ENCODE measurements at regions not wholly inside any gene's neighbourhood (a gene's known extent, or its start where the extent isn't known, plus 50 kb on each side); places are given as distances from the start of the nearest gene placed in this dataset.

- no peak overlapping the region for H3K18ac ChIP-seq (ENCODE audit: insufficient read length, low read depth, low read length)
- Mint-ChIP-seq H3K9me3 (no peaks in the 10 kb centered on the region; a peak in 1 of 5 replicates), H3K27me3 (ENCODE audit: low read depth) (no peaks in the 10 kb centered on the region), H3K4me3 (no peak overlapping the region), H3K4me1 (peaks cover 4 to 26% of the 10 kb centered on the region in 2 experiments; a peak in 3 of 4 replicates), H3K36me3 (ENCODE audit: insufficient read depth in 1 of 3, low read depth in 3 of 3) (no peaks in the 10 kb centered on the region), H3K27ac (no peak overlapping the region)
- no peak overlapping the region; the same call in 1 of the 2 replicates for H3K14ac ChIP-seq (ENCODE audit: insufficient read depth, low read length)
- H2BK15ac ChIP-seq (ENCODE audit: low read depth, low read length) = no peak overlapping the region
- no peaks in the 10 kb centered on the region for H4K20me1 ChIP-seq (ENCODE audit: control insufficient read depth, insufficient read depth, insufficient read length)
- no peak overlapping the region for H3K23ac ChIP-seq (ENCODE audit: insufficient read length, low read depth, low read length)
- H3K4me1 ChIP-seq (ENCODE audit: insufficient read depth, low read length) = no peaks in the 10 kb centered on the region; the same call in 1 of the 2 replicates
- no peaks in the 10 kb centered on the region for H3K27me3 ChIP-seq (ENCODE audit: insufficient read depth, low read length)
- H2AK5ac ChIP-seq (ENCODE audit: insufficient read length, low read length) = no peak overlapping the region
- H2BK12ac ChIP-seq (ENCODE audit: insufficient read length, low read depth, low read length) = no peak overlapping the region
- H3K9me3 ChIP-seq (ENCODE audit: control insufficient read depth, low read depth, low read length) = no peaks in the 10 kb centered on the region
- peak overlapping the region; percentile 45 for H3K56ac ChIP-seq (ENCODE audit: insufficient read length, low read depth, low read length)
- no peak overlapping the region for H2BK5ac ChIP-seq (ENCODE audit: insufficient read length, low read length)
- no peak overlapping the region for H3K4ac ChIP-seq (ENCODE audit: low read depth, low read length)
- WGBS (ENCODE audit: extremely low coverage, insufficient read length, low lambda C conversion rate) = no CpG with 5 or more reads among the region's 5 CpGs
- H3T11ph ChIP-seq (ENCODE audit: low read length) = no peak overlapping the region
- no peak overlapping the region for H3K27ac ChIP-seq (ENCODE audit: insufficient read length, low read depth, low read length)
- H4K5ac ChIP-seq (ENCODE audit: insufficient read length, low read depth, low read length) = no peak overlapping the region
- H3K9ac ChIP-seq (ENCODE audit: extremely low read depth, insufficient read length, low read length) = no peak overlapping the region
- no peak for TF ChIP-seq CTCF (conservative IDR thresholded peaks at IDR 0.05)
- H4K8ac ChIP-seq (replicated peaks; ENCODE audit: insufficient read length, low read depth, low read length) = no peak overlapping the region
- H2AFZ ChIP-seq (ENCODE audit: low read length) = no peak overlapping the region
- H3K79me1 ChIP-seq (ENCODE audit: insufficient read depth, low read depth, low read length, poor library complexity, severe bottlenecking) = no peaks in the 10 kb centered on the region
- no peak overlapping the region for H2BK20ac ChIP-seq (ENCODE audit: low read depth, low read length, poor library complexity, severe bottlenecking)
- H2BK120ac ChIP-seq (ENCODE audit: low read depth, low read length, poor library complexity, severe bottlenecking) = no peak overlapping the region
- no peak overlapping the region for H4K91ac ChIP-seq (ENCODE audit: insufficient read length, low read depth, low read length)
- DNase-seq = no peak
- no peaks in the 10 kb centered on the region for H3K79me2 ChIP-seq (ENCODE audit: insufficient read depth, low read length)
- H3K23me2 ChIP-seq (ENCODE audit: insufficient read length, low read depth, low read length, poor library complexity, severe bottlenecking) = no peaks in the 10 kb centered on the region
- H3K4me2 ChIP-seq (ENCODE audit: insufficient read depth, insufficient read length, low read length) = no peak overlapping the region
Measured at GRCh38 chr2:106018141-106018540, 176.0 kb downstream of the UXS1 start.
